K562 (cell line): ENCODE measurements at regions not wholly inside any gene's neighbourhood (a gene's known extent, or its start where the extent isn't known, plus 50 kb on each side); places are given as distances from the start of the nearest gene placed in this dataset.

Experiments used
- ATAC-seq: fragments of 200-7000 bp; cut with Tn5 transposase; 3 replicates; pipeline ENCODE4 v1.9.1; 2020; ENCODE audit warnings: moderate library complexity
- BruUV-seq: library from RNA; stranded (reverse); fragments of 400-500 nt; replicated peaks from 2 replicates; lab custom pipeline; 2021; lab: Mats Ljungman, UMichigan
- CTCF ChIA-PET: fragments of 300-600 bp; formaldehyde crosslinking; extraction: SDS; loops from one replicate; lab custom pipeline; 2021; ENCODE audit warnings: low intra/inter-chr PET ratio; lab: Yijun Ruan, JAX
- POLR2A ChIA-PET: fragments of 300-600, 350-650 bp; sonication (Branson Sonifier 250); formaldehyde crosslinking; extraction: SDS; loops from one replicate; lab custom pipeline; 2021; ENCODE audit warnings: antibody characterized with exemption, inconsistent platforms; lab: Yijun Ruan, JAX
- DNase-seq, 4 experiments: peaks; one replicate each; pipeline versions ENCODE4 v3.0.0 to v3.0.0-alpha.2; 2011 to 2018; ENCODE audit warnings: low spot score in 3 of 4, mixed read lengths in 3 of 4; ENCODE audit errors: extremely low read depth in 1 of 4
- FAIRE-seq: peaks from 2 replicates; lab custom pipeline; 2011; peaks lifted over from hg19 to GRCh38; lab: Jason Lieb, UNC
- H2AFZ ChIP-seq: 2 replicates; pipeline ENCODE4 v1.6.0; 2011; ENCODE audit warnings: low read depth, low read length, control low read depth, inconsistent platforms
- H3K27ac ChIP-seq: fragments of 200-600 bp; 3 replicates; pipeline ENCODE4 v1.8.0; 2011; ENCODE audit warnings: low read depth, mild to moderate bottlenecking, control low read depth, inconsistent platforms, low read length, moderate library complexity, mixed read lengths; ENCODE audit errors: extremely low read depth
- H3K27me3 ChIP-seq, 2 experiments: fragments of 300-600 bp in 1 of 2; 2 replicates in 1 of 2; 3 replicates in 1 of 2; pipeline versions ENCODE4 v1.6.0 to v1.8.0; 2011; ENCODE audit warnings: inconsistent platforms in 2 of 2, low read length in 2 of 2, mild to moderate bottlenecking in 1 of 2, mixed read lengths in 1 of 2, moderate library complexity in 1 of 2; ENCODE audit not compliant: control insufficient read depth in 2 of 2, insufficient read depth in 2 of 2
- H3K36me3 ChIP-seq: fragments of 300-600 bp; 3 replicates; pipeline ENCODE4 v1.8.0; 2011; ENCODE audit warnings: mild to moderate bottlenecking, low read length, inconsistent platforms; ENCODE audit not compliant: control insufficient read depth, insufficient read depth
- H3K4me1 ChIP-seq, 2 experiments: fragments of 200-600 bp in 1 of 2; replicated peaks in 1 of 2; 2 replicates in 1 of 2; 3 replicates in 1 of 2; pipeline versions ENCODE4 v1.5.1 to v1.8.0; 2011; ENCODE audit warnings: inconsistent platforms in 2 of 2, low read length in 2 of 2, mild to moderate bottlenecking in 1 of 2, mixed read lengths in 1 of 2, moderate library complexity in 1 of 2; ENCODE audit not compliant: control insufficient read depth in 2 of 2, insufficient read depth in 2 of 2
- H3K4me2 ChIP-seq: 2 replicates; pipeline ENCODE4 v1.6.1; 2011; ENCODE audit warnings: low read length, control low read depth, inconsistent platforms, mixed read lengths; ENCODE audit not compliant: insufficient read depth
- H3K4me3 ChIP-seq: fragments of 200-600 bp; sonication (generic), shearing (Covaris generic); 2 replicates; pipeline ENCODE4 v1.5.1; 2016; ENCODE audit warnings: control low read depth, inconsistent platforms
- H3K79me2 ChIP-seq: fragments of 200-600 bp; 3 replicates; pipeline ENCODE4 v1.8.0; 2011; ENCODE audit warnings: low read length, inconsistent platforms; ENCODE audit not compliant: control insufficient read depth, insufficient read depth
- H3K9ac ChIP-seq, 2 experiments: 2 replicates each; pipeline versions ENCODE4 v1.6.0 to v1.6.1; 2011; ENCODE audit warnings: low read depth in 2 of 2, low read length in 2 of 2, control low read depth in 1 of 2, inconsistent platforms in 1 of 2, mild to moderate bottlenecking in 1 of 2, mixed read lengths in 1 of 2; ENCODE audit not compliant: insufficient read depth in 1 of 2
- H3K9me1 ChIP-seq: one replicate; pipeline ENCODE4 v1.6.0; 2011; ENCODE audit warnings: inconsistent platforms, mild to moderate bottlenecking, low read length, moderate library complexity; ENCODE audit not compliant: control insufficient read depth, insufficient read depth
- H3K9me3 ChIP-seq: replicated peaks from 2 replicates; pipeline ENCODE4 v1.5.1; 2011; ENCODE audit warnings: low read depth, low read length, inconsistent platforms; ENCODE audit not compliant: control insufficient read depth, insufficient read depth
- H4K20me1 ChIP-seq: replicated peaks from 2 replicates; pipeline ENCODE4 v1.6.1; 2011; ENCODE audit warnings: low read length, inconsistent platforms, mixed read lengths; ENCODE audit not compliant: control insufficient read depth, insufficient read depth
- BCOR ChIP-seq: fragments of 450-650 bp; IDR thresholded peaks from 2 replicates; pipeline ENCODE4 v1.6.1; 2016
- CBFA2T3 ChIP-seq: fragments of 450-650 bp; IDR thresholded peaks from 2 replicates; pipeline ENCODE4 v1.6.1; 2017
- CBFB ChIP-seq: sonication (generic); formaldehyde crosslinking; IDR thresholded peaks from 2 replicates; pipeline ENCODE4 v1.4.0; 2020; ENCODE audit warnings: mild to moderate bottlenecking, missing genetic modification reagents
- DMBX1 ChIP-seq: fragments of 250-450 bp; sonication (Bioruptor Pico); IDR thresholded peaks from 2 replicates; pipeline ENCODE4 v1.8.0; 2022; ENCODE audit warnings: inconsistent platforms, mild to moderate bottlenecking, moderate library complexity, borderline replicate concordance
- ELF1 ChIP-seq: fragments of 200-800 bp; sonication (Bioruptor generic); IDR thresholded peaks from 2 replicates; pipeline ENCODE4 v1.6.1; 2016; ENCODE audit warnings: missing genetic modification characterization, missing compliant biosample characterization
- GATAD2A ChIP-seq: fragments of 450-650 bp; IDR thresholded peaks from 2 replicates; pipeline ENCODE4 v1.6.1; 2017
- HNRNPUL1 ChIP-seq: fragments of 200-400 bp; formaldehyde crosslinking; IDR thresholded peaks from 2 replicates; pipeline ENCODE4 v1.6.1; 2017; ENCODE audit warnings: low read length
- LCOR ChIP-seq: sonication (generic); formaldehyde crosslinking; IDR thresholded peaks from 2 replicates; pipeline ENCODE4 v1.8.0; 2022; ENCODE audit warnings: mild to moderate bottlenecking, missing genetic modification reagents
- MCM3 ChIP-seq: fragments of 450-650 bp; IDR thresholded peaks from 2 replicates; pipeline ENCODE4 v1.6.1; 2016
- MEF2A ChIP-seq: IDR thresholded peaks from 2 replicates; pipeline ENCODE4 v1.6.1; 2011; ENCODE audit warnings: low read depth, mild to moderate bottlenecking, low read length, moderate library complexity; ENCODE audit not compliant: control insufficient read depth
- SIRT6 ChIP-seq: IDR thresholded peaks from one replicate; pipeline ENCODE4 v1.6.1; 2012; ENCODE audit warnings: low read depth, mild to moderate bottlenecking, control low read depth, inconsistent platforms, low read length, moderate library complexity
- XRCC3 ChIP-seq: fragments of 450-650 bp; IDR thresholded peaks from 2 replicates; pipeline ENCODE4 v1.6.1; 2017; ENCODE audit warnings: mild to moderate bottlenecking, moderate library complexity
- XRCC4 ChIP-seq: IDR thresholded peaks from one replicate; pipeline ENCODE4 v1.6.1; 2011; ENCODE audit not compliant: insufficient read depth, insufficient read length; ENCODE audit errors: extremely low read depth
- ZFPM2 ChIP-seq: fragments of 250-450 bp; sonication (Bioruptor Pico); IDR thresholded peaks from 2 replicates; pipeline ENCODE4 v1.5.1; 2022; ENCODE audit warnings: mild to moderate bottlenecking
- ZFX ChIP-seq: sonication (generic); formaldehyde crosslinking; IDR thresholded peaks from 2 replicates; pipeline ENCODE4 v1.8.0; 2022; ENCODE audit warnings: mild to moderate bottlenecking, missing genetic modification reagents, moderate library complexity
- WGBS: fragments of 100-300 bp; shearing (Covaris generic); methylation state at CpG from one replicate; pipeline ENCODE4 v1.1.6; 2016; ENCODE audit warnings: low coverage, mixed read lengths; ENCODE audit not compliant: insufficient coverage; ENCODE audit errors: missing lambda C conversion rate; 5-methylcytosine and 5-hydroxymethylcytosine counted together
- in situ Hi-C: fragments of 300-500 bp; cut with MboI; formaldehyde crosslinking; loops from 4 replicates; pipeline ENCODE4 v1.15.0; 2018; ENCODE audit warnings: inconsistent platforms, mixed read lengths
- intact Hi-C: fragments of 100-400 bp; cut with micrococcal nuclease; formaldehyde crosslinking; loops from 2 replicates; pipeline ENCODE4 v1.14.2; 2022
- TF ChIP-seq, protein P1 (sequence below): fragments of 450-650 bp; IDR thresholded peaks from 2 replicates; pipeline ENCODE4 v1.6.1; 2017; ENCODE audit warnings: mild to moderate bottlenecking, moderate library complexity
- TF ChIP-seq, protein P2 (sequence below): fragments of 450-650 bp; IDR thresholded peaks from 2 replicates; pipeline ENCODE4 v1.6.1; 2018; ENCODE audit not compliant: partially characterized antibody
- TF ChIP-seq, protein P3 (sequence below): sonication (generic); formaldehyde crosslinking; IDR thresholded peaks from 2 replicates; pipeline ENCODE4 v1.8.0; 2022; ENCODE audit warnings: mild to moderate bottlenecking, missing genetic modification reagents

DNA sequence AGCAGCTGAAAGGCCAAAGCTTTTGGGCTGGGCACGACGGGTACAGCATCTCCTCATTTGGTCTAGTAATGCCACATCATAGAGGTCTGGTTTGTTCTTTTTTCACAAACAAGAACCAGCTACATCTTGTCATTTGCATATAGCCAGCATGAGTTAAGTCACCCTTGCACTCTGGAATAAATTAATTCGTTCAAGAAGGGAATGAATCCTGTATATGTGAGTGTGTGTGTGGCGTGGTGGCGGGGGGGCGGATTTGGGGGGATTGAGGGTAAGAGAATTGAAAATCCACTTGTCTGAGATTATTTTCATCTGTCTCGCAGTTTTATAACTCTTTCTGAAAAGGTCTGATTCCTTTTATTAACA, 380.0 kb upstream of the CAMK1G start:
- Histone ChIP-seq H3K79me2 (no peaks in the 10 kb centered on the region), H3K27ac (no peak overlapping the region), H4K20me1 (no peaks in the 10 kb centered on the region), H3K4me3 (no peak overlapping the region), H2AFZ (no peak overlapping the region), H3K9me3 (no peaks in the 10 kb centered on the region), H3K27me3 (peaks cover 0 to 19% of the 10 kb centered on the region in 2 experiments; a peak in 3 of 5 replicates), H3K9ac (no peak overlapping the region), H3K9me1 (no peaks in the 10 kb centered on the region), H3K36me3 (no peaks in the 10 kb centered on the region), H3K4me2 (no peak overlapping the region), H3K4me1 (peaks cover 0 to 6% of the 10 kb centered on the region in 2 experiments; a peak in 1 of 5 replicates)
- CTCF ChIA-PET = interaction anchor here (1.2 kb wide), 1 partner anchor 9 kb away, joined by 4 read pairs; no protein-coding TSS in a partner anchor
- POLR2A ChIA-PET = interaction anchor here (0.7 kb wide), 1 partner anchor 151 kb away, joined by 4 read pairs; no protein-coding TSS in a partner anchor
- FAIRE-seq (no peak), ATAC-seq (no peak), DNase-seq (no peak)
- WGBS = 0% methylated on average over 7 of the region's 7 CpGs
- TF ChIP-seq HNRNPUL1 (no peak), CBFA2T3 (no peak), MEF2A (no peak), SIRT6 (no peak), XRCC4 (no peak), ZFX (CRISPR knock-in tag) (no peak), XRCC3 (no peak), DMBX1 (CRISPR knock-in tag) (no peak), LCOR (CRISPR knock-in tag) (no peak), ZFPM2 (CRISPR knock-in tag) (no peak), ELF1 (tag) (no peak), BCOR (no peak), MCM3 (no peak), GATAD2A (no peak), CBFB (CRISPR knock-in tag) (no peak)
- TF ChIP-seq, protein P1, sequence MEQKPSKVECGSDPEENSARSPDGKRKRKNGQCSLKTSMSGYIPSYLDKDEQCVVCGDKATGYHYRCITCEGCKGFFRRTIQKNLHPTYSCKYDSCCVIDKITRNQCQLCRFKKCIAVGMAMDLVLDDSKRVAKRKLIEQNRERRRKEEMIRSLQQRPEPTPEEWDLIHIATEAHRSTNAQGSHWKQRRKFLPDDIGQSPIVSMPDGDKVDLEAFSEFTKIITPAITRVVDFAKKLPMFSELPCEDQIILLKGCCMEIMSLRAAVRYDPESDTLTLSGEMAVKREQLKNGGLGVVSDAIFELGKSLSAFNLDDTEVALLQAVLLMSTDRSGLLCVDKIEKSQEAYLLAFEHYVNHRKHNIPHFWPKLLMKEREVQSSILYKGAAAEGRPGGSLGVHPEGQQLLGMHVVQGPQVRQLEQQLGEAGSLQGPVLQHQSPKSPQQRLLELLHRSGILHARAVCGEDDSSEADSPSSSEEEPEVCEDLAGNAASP = no peak
- TF ChIP-seq, protein P2, sequence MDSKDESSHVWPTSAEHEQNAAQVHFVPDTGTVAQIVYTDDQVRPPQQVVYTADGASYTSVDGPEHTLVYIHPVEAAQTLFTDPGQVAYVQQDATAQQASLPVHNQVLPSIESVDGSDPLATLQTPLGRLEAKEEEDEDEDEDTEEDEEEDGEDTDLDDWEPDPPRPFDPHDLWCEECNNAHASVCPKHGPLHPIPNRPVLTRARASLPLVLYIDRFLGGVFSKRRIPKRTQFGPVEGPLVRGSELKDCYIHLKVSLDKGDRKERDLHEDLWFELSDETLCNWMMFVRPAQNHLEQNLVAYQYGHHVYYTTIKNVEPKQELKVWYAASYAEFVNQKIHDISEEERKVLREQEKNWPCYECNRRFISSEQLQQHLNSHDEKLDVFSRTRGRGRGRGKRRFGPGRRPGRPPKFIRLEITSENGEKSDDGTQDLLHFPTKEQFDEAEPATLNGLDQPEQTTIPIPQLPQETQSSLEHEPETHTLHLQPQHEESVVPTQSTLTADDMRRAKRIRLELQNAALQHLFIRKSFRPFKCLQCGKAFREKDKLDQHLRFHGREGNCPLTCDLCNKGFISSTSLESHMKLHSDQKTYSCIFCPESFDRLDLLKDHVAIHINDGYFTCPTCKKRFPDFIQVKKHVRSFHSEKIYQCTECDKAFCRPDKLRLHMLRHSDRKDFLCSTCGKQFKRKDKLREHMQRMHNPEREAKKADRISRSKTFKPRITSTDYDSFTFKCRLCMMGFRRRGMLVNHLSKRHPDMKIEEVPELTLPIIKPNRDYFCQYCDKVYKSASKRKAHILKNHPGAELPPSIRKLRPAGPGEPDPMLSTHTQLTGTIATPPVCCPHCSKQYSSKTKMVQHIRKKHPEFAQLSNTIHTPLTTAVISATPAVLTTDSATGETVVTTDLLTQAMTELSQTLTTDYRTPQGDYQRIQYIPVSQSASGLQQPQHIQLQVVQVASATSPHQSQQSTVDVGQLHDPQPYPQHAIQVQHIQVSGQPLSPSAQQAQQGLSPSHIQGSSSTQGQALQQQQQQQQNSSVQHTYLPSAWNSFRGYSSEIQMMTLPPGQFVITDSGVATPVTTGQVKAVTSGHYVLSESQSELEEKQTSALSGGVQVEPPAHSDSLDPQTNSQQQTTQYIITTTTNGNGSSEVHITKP = no peak
- TF ChIP-seq, protein P3, sequence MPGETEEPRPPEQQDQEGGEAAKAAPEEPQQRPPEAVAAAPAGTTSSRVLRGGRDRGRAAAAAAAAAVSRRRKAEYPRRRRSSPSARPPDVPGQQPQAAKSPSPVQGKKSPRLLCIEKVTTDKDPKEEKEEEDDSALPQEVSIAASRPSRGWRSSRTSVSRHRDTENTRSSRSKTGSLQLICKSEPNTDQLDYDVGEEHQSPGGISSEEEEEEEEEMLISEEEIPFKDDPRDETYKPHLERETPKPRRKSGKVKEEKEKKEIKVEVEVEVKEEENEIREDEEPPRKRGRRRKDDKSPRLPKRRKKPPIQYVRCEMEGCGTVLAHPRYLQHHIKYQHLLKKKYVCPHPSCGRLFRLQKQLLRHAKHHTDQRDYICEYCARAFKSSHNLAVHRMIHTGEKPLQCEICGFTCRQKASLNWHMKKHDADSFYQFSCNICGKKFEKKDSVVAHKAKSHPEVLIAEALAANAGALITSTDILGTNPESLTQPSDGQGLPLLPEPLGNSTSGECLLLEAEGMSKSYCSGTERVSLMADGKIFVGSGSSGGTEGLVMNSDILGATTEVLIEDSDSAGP (CRISPR knock-in tag) = no peak
- intact Hi-C loops = loop anchor here (2.0 to 10.0 kb wide), 5 partner anchors 44 to 1179 kb away; no protein-coding TSS in a partner anchor
- BruUV-seq = no TSS peak
- in situ Hi-C loops = loop anchor here (25.0 kb wide), 1 partner anchor 1191 kb away; no protein-coding TSS in a partner anchor
